Skeletal muscle cell (primary cell): ENCODE measurements at regions not wholly inside any gene's neighbourhood (a gene's known extent, or its start where the extent isn't known, plus 50 kb on each side); places are given as distances from the start of the nearest gene placed in this dataset.
"Not testable (repeated sequence)": the region's sequence is repeated elsewhere in the genome, so short reads cannot be mapped to it uniquely, and the experiment has no call there.

Experiments
- DNase-seq: peaks from one replicate; pipeline ENCODE4 v3.0.0-alpha.2; 2010; ENCODE audit warnings: low read depth
- H3K4me3 ChIP-seq: 2 replicates; pipeline ENCODE4 v1.5.1; 2011; ENCODE audit warnings: low read depth, mild to moderate bottlenecking, control low read depth, low read length, moderate library complexity

DNA sequence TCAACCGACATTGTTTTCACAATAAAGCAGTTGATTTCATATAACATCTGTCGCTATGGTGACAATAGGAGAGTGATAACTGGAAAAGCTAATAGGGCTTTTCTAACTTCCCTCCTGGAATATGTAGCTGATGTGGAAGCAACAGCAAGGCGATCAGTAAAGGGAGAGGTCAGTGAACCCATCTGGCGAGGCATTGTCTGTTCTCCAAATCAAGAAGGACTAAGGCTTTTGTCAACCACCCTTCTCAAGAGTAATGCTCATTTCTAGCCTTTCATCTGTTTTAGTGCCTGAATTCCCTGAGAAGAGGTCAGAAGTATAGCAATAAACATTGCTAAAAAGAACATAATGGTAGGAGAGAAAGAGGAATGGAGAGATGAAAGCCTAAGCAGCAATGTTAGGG, 201.3 kb downstream of the AKAP7 start:
- DNase-seq = no peak
- H3K4me3 ChIP-seq = no peak overlapping the region

DNA sequence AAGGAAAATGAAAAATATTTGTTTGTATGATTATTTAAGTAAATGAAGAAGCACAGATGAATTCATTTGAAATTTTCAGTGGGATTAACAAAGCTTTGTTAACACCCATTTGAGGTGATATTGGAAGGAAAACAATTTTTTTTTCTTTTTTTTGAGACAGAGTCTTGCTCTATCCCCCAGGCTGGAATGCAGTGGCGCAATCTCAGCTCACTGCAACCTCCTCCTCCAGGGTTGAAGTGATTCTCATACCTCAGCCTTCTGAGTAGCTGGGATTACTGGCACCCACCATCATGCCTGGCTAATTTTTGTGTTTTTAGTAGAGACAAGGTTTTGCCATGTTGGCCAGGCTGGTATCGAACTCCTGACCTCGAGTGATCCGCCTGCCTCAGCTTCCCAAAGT, 211.6 kb downstream of the AKAP7 start:
- not testable (repeated sequence) for H3K4me3 ChIP-seq, DNase-seq

DNA sequence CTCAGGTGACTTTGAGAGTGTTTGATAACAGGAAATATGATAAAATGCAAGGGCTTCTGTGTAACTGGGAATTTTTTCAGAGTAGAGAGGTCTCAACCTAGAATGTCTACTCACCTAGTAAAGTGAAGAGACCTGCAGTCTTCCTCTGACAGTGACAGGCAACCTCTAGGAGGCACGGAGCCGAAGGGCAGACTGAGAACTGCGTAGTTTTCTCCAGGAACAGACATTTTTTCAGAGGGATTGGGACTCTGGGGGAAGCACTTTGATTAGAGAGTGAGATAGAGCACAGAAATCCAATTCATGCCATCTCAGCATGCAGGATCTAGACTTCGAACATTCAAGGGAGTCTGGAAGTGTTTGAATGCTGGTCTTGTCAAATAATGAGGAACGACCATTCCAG, 213.3 kb downstream of the AKAP7 start:
- no peak overlapping the region for H3K4me3 ChIP-seq
- no peak for DNase-seq

DNA sequence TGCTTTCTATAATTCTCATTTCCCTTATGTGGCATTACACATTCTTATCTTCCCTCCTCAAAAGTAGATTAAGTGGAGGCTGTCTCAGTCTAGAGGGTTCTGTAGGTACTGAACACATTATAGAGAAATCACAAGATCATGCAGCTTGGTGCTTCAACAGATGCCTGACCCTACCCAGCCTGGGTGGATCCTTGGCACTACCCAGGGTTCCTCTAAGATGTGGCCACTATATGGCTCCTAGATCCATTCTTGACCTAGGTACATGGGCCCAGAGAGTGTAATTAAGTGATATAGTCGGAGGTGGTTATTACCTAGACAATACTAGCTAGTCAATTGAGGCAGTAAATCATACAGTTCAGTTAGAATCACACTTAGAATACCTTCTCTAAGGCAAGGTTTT, 213.9 kb downstream of the AKAP7 start:
- no peak overlapping the region for H3K4me3 ChIP-seq
- DNase-seq = no peak

DNA sequence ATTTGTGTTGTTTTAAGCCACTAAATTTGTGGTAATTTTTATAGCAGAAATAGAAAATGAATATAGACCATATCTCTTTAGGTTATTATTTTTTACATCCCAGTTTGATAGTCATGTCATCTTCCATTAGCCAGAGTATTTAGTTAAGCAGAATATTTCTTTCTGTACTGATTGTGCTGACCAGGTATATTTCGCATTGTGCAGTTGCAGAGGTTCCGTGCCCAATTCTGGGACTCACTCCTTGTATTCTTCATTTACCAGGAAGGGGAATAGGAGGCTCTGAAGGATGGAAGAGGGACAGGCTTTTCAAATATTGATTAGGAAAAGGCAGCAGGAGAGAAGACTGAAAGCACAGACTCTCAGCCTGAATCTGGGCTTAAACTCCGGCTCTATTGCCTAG, 217.8 kb downstream of the AKAP7 start:
- no peak overlapping the region for H3K4me3 ChIP-seq
- no peak for DNase-seq

DNA sequence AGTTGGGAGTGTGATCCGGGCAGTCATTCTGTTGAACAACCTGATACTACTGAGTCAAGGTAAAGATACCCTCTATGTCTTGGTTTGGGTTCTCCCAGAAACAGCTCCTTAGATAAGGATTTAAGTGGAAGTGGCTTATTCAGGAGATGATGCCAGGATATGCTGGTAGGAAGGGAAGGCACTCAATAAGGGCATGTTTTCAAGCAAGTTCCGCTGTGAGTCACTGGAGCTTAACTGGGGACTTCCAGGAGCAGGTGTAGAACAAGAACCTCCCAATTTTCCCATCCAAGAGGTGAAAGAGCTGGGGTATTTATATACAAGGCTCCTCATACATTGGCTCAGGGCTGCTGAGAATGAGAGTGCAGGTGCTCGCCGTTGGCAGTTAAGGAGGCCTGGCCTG, 218.6 kb downstream of the AKAP7 start:
- H3K4me3 ChIP-seq = no peak overlapping the region
- no peak for DNase-seq

DNA sequence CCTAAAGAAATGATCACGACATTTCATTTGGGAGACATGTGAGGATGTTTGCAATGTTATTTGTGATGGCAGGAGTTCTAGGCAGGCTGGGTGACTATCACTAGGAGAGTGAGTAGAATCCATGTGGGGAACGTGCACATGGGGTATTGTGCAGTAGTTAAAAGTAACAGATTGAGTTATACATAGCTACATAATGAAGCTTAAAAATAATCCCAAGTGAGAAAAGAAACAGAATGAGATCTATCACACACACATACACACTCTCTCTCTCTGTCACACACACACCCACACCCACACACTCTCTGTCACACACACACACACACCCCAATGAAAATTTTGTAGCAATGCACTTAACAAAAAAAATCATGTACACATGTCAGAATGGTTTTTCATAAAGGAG, 218.7 kb upstream of the ARG1 start:
- no peak for DNase-seq

DNA sequence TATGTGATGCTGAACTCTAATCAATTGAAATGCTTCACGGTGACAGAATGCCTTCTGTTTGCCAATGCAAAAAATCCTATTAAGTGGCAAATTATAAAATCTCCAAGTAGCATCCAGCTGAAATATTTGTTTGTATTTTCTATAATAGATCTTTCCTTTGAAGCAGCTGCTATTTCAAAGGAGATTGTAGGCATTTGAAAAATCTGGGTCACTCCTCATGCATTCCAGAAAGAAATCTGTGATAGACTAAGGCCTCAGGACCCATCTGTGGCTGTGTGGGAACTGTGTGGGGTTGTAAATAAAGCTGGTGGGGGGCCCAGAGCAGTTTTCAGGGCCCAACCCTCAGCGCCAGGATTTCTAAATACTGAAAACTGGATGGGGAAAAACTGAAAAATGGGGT, 216.9 kb upstream of the ARG1 start:
- DNase-seq = no peak
- no peak overlapping the region for H3K4me3 ChIP-seq

More for the DNA sequence above, 218.7 kb upstream of the ARG1 start:
- H3K4me3 ChIP-seq = no peak overlapping the region

DNA sequence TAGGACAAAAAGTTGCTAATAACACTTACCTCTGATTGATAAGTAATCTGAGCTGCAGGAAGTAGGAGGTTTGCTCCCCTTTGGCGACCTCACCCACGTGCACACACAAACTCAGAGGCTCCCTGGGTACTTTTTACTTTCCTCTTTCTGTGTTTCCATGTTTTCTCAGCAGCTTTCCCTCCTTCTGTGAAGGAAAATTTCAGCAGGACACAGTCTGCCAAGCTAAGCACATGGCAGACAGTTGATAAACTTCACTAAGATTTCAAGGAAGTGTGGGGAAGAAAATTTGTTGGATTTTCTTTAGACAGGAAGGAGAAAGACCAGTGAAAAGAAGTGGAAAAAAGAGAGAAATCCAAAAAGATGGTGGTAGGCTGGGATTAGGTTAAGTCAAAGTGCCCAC, 215.5 kb upstream of the ARG1 start:
- H3K4me3 ChIP-seq = no peak overlapping the region
- DNase-seq = no peak

DNA sequence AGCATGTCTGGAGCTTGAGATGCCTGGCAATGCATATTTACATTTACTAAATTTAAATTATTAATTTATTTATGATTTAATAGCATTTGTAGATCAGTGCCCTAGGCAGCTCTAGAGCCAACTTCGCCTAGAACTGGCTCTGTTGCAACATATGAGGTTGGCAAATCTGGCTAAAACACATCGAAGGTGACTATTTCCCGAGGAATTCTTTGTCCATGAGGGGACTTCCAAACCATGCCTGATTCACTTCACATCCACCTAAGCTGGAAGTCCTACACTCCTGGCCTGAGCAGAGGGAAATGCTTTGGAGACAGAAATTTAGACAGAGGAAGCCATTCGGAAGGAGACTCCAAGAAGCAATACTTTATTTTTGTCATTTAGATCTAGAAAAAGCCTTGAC, 211.0 kb upstream of the ARG1 start:
- no peak for DNase-seq
- no peak overlapping the region for H3K4me3 ChIP-seq

DNA sequence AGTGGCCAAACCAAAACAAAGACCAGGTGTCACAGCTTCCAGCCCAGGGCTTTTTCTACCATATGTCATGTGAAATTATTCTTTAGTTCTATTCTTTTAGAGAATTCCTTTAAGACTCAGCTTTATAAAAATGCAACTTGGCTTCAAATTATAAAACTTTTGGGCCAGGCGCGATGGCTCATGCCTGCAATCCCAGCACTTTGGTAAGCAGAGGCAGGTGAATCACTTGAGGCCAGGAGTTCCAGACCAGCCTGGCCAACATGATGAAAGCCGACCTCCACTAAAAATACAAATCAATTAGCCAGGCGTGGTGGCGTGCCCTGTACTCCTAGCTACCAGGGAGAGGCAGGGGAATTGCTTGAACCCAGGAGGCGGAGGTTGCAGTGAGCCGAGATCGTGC, 210.3 kb upstream of the ARG1 start:
- no peak overlapping the region for H3K4me3 ChIP-seq
- no peak for DNase-seq

DNA sequence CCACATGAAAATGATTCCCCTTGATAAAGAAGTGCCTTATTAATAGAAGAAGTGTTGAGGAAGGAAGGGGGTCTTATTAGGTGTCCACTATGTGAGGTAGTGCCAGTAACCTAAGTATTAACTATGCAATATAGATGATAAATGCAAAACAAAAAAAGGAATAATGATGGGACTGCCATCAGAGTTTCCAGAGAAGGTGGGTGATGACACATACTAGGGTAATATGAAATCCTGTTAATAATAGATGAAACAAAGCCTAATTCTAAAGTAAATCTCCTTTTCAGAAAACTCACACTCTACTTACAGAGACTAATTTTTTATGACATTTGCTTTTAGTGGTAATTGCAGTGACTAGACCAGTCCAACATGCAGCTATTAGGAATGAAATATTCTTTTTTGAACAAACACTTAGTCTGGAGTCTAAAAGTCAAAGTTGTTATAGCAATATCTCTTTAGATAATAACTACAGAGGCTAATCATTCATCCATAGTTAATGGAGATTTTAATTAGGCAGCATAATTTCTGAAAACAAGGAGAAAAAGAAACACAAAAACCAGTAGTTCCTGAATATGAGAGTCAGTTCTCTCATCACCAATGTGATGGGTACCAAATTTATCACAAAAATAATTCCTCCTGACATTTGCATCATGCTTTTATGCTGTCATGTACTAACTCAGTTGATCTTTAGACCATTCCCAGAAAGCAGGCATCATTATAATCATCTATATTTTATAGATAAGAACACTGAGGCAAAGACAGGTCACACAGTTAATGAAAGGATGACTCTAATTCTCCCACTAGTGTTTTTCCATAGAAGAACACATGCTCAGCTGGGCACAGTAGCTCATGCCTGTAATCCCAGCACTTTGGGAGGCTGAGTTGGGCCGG, 208.8 kb upstream of the ARG1 start:
- H3K4me3 ChIP-seq = no peak overlapping the region
- DNase-seq = no peak

DNA sequence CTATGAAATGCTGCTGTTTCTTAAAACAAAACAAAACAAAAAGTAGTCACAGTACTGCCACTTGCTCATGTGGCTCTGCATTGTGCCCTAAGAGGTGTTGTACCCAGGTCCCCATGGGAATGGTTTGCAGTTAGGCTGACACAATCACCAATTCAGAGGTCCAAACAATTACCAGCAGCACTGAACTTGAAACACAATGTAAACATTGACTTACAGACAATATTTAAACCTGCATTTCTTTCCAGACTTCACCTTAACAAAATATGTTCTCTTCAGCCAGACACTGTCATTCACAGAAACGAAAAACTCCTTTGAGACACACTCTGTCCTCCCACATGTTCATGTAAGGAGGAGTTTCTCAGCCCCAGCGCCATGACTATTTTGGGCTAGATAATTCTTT, 206.8 kb upstream of the ARG1 start:
- DNase-seq = no peak
- no peak overlapping the region for H3K4me3 ChIP-seq

DNA sequence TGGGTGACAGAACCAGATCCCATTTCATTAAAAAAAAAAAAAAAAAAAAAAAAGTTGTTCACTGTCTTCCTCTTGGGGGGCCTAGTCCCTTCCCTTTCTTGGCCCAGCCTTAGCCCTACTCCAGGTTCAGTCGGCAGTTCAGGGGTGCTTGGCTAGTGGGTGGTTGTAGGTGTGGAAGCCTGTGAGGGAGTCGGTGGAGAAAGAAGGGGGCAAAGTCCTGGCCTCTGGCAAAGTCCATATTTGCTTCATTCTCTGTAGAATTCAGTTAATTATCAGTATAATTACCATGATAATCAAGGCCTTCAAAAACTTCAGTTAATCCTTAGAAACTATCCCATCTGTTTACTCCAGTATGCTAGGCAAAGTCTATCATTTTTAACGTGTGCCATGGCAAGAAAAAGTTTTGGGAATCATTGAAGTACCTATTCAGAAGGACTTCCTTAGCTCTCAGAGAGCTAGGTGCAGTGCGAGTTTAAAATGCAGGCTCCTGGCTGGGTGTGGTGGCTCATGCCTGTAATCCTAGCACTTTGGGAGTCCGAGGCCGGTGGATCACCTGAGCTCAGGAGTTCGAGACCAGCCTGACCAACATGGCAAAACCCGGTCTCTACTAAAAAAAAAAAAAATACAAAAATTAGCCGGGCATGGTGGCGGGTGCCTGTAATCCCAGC, 205.7 kb upstream of the ARG1 start:
- H3K4me3 ChIP-seq = no peak overlapping the region
- no peak for DNase-seq

DNA sequence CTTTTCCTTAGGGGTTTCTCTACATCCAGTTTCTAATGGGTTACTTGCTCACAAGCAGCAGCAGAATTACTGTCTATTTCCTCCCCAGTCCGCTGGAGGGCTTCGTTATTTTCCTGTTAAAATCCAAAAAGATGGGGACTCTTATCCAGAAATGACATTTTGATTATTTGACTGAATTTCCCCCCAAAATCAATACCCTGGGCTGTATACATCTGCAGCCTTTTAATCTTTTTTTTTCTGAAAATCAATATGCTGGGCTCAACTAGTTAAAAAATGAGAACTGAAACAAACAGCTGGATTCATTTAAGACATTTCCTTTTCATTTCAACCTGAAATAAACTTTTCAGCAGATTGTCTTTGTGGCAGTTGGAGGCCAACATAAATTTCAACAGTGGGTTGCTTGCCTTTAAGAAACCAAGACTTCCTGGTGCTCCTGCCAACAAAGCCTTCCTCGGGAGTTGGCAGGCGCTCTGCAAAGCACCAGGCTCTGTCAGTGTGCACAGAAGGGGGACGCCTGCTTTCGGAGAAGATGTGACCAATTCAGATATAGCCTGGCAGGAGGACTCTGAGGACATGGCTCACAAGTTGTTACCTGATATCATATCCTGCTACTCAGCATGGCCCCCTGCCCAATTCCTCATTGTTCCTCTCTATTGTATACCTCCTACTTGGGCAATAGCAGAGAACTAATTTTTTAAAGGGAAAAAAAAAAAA, 204.7 kb upstream of the ARG1 start:
- no peak for DNase-seq
- H3K4me3 ChIP-seq = no peak overlapping the region

DNA sequence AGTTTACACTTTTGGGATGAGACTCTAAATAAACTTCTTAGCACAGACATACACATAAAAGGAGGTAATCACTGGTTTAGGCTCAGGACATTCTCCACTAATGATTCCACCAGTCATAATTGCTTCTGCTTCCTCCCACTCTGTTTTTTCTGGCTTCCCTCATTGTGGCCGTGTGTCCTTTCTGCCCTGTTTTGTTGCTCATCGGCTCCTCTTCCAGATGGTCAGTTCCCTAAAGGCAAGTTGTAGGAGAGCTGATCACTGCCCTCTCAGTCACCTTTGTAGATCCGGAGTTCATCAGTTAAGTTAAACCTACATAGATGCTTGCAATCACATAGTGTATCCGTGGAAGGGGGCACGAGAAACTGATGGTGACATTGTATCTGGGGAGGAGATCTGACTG, 200.5 kb upstream of the ARG1 start:
- peak; percentile 21 for DNase-seq
- no peak overlapping the region for H3K4me3 ChIP-seq

DNA sequence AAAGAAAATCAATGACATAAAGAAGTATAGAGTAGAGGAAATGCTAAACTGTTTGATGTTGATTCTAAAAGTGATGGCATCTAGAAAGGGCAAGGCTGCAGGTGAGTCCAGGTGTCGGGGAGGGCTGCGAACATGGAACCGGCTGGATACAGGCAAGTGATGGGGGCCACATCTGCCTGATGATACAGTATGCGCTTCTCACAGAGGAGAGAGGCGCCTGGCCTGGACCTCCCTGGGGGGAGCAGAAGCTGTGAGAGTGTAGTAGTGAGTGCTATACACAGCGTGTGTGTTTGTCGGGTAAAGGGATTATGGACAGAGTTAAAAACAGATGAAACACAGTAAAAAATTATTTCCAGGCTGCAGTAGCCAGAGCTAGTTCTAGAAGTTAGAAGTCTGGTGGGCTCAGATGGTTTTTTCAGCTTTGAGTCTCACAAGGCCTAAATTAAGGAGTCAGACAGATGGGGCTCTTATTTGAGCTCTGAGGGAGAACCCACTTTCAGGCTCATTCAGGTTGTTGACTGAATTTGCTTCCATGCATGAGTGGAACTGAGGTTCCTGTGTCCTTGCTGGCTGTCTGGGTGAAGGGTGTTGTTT, 195.8 kb upstream of the ARG1 start:
- DNase-seq = no peak
- no peak overlapping the region for H3K4me3 ChIP-seq

DNA sequence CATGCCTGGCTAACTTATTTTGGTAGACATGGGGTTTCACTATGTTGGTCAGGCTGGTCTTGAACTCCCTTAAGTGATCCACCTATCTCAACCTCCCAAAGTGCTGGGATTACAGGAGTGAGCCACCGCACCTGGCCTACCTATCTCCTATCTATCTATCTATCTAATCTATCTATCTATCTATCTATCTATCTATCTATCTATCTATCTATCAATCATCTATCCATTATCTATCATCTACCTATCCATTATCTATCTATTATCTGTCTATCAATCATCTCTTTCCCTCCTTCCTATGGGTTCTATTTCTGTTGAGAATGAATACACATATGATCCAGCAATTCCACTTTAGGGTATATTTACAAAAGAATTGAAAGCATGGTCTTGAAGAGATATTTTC, 194.2 kb upstream of the ARG1 start:
- no peak overlapping the region for H3K4me3 ChIP-seq
- DNase-seq = no peak

DNA sequence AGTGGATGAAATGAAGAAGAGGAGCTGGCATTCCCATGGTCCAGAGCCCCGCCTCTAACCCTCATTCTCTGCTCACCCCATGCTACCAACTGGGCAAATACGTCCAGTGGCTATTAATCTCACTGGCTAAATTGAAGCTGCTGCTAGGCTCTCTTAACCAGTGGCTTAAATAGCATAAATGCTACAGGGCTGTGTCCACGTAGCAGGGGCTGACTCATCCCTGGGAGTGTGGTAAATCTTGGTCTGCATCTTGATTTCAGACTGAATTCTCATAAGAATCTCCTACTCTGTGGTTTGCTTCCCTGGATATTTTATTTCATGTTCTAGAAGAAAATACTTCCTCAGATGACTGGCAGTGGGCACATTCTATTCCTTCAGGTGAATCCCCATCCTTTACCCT, 193.1 kb upstream of the ARG1 start:
- DNase-seq = peak; percentile 53
- H3K4me3 ChIP-seq = no peak overlapping the region

DNA sequence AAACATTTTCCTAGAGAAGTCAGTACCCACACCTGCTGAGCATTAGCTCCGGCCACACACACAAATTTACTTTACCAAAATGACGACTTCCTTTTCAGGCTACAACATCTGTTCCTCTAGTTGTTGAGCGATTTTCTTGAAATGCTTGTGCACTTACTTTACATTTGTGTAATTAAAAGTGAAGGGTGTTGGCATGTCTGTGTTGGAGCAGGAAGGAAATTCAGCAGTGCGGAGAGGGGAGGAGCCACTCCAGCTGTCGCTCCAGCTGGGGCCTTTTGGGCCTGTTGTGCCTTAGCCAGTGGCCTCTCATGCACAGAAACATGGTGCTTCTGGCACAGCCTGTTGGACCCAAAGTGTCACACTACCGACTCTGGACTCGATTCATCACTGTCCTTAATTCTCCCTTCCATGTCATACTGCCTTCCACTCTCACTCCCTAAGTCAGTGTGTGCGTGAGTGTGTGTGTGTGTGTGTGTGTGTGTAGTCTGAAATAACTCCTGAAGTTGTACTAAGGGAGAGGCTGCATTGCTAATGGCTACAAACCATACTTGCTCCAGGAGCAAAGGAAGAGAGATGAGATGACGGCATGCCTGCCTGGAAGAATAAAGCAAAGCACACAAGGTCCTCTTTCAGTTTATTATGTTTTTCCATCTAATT, 191.8 kb upstream of the ARG1 start:
- H3K4me3 ChIP-seq = no peak overlapping the region
- DNase-seq = no peak
